ENCODE measurements at regions not wholly inside any gene's neighbourhood (a gene's known extent, or its start where the extent isn't known, plus 50 kb on each side); places are given as distances from the start of the nearest gene placed in this dataset.

GRCh38 chr12:89821896-89822295, 113.3 kb upstream of the ATP2B1 start:
- TF ChIP-seq CTCF (conservative IDR thresholded peaks at IDR 0.05 in 1 of 2, IDR thresholded peaks at IDR 0.05 in 1 of 2; ENCODE audit: extremely low read depth in 1 of 2, insufficient read depth in 1 of 2, low read depth in 1 of 2, low read length in 2 of 2), result no peak
- no peak for TF ChIP-seq EZH2 (IDR thresholded peaks at IDR 0.05; ENCODE audit: borderline replicate concordance, low read length)
